HL-60 (cell line): ENCODE measurements at regions not wholly inside any gene's neighbourhood (a gene's known extent, or its start where the extent isn't known, plus 50 kb on each side); places are given as distances from the start of the nearest gene placed in this dataset.

Source experiments
- TF ChIP-seq, protein P1 (sequence below): IDR thresholded peaks from one replicate; pipeline ENCODE4 v1.5.1; 2011; ENCODE audit warnings: low read length, control low read depth, inconsistent platforms; ENCODE audit not compliant: insufficient read depth
- TF ChIP-seq, protein P2 (sequence below): IDR thresholded peaks from 2 replicates; pipeline ENCODE4 v1.6.1; 2012; ENCODE audit warnings: low read depth; ENCODE audit not compliant: insufficient replicate concordance

DNA sequence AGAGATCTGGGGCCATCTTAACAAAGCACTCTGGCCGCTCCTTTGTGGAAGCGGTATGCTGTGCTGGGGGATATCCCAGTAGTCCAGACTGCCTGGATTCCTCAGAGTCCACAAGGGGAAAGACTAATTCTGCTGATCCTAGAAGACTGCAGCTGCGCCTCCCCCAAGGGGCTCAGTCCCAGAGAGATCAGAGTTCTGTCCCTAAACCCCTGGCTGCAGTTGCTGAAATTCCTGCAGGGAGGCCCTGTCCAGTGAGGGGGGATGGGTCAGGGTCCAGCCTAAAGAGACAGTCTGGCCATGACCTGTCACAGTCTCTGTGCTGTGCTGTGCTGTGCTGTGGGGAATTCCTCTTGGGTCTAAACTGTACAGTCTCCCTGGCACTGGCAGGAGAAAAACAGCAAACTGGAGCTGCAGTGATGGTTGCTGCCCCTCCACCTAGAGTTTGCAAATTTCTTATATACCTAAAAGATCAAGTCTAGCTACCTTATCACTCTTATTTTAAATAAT, 575.1 kb upstream of the UBE2E2 start:
- TF ChIP-seq, protein P1, sequence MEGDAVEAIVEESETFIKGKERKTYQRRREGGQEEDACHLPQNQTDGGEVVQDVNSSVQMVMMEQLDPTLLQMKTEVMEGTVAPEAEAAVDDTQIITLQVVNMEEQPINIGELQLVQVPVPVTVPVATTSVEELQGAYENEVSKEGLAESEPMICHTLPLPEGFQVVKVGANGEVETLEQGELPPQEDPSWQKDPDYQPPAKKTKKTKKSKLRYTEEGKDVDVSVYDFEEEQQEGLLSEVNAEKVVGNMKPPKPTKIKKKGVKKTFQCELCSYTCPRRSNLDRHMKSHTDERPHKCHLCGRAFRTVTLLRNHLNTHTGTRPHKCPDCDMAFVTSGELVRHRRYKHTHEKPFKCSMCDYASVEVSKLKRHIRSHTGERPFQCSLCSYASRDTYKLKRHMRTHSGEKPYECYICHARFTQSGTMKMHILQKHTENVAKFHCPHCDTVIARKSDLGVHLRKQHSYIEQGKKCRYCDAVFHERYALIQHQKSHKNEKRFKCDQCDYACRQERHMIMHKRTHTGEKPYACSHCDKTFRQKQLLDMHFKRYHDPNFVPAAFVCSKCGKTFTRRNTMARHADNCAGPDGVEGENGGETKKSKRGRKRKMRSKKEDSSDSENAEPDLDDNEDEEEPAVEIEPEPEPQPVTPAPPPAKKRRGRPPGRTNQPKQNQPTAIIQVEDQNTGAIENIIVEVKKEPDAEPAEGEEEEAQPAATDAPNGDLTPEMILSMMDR = no peak
- TF ChIP-seq, protein P2, sequence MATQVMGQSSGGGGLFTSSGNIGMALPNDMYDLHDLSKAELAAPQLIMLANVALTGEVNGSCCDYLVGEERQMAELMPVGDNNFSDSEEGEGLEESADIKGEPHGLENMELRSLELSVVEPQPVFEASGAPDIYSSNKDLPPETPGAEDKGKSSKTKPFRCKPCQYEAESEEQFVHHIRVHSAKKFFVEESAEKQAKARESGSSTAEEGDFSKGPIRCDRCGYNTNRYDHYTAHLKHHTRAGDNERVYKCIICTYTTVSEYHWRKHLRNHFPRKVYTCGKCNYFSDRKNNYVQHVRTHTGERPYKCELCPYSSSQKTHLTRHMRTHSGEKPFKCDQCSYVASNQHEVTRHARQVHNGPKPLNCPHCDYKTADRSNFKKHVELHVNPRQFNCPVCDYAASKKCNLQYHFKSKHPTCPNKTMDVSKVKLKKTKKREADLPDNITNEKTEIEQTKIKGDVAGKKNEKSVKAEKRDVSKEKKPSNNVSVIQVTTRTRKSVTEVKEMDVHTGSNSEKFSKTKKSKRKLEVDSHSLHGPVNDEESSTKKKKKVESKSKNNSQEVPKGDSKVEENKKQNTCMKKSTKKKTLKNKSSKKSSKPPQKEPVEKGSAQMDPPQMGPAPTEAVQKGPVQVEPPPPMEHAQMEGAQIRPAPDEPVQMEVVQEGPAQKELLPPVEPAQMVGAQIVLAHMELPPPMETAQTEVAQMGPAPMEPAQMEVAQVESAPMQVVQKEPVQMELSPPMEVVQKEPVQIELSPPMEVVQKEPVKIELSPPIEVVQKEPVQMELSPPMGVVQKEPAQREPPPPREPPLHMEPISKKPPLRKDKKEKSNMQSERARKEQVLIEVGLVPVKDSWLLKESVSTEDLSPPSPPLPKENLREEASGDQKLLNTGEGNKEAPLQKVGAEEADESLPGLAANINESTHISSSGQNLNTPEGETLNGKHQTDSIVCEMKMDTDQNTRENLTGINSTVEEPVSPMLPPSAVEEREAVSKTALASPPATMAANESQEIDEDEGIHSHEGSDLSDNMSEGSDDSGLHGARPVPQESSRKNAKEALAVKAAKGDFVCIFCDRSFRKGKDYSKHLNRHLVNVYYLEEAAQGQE = no peak
